Fibroblast of skin of right quadriceps (primary cell): ENCODE measurements at regions not wholly inside any gene's neighbourhood (a gene's known extent, or its start where the extent isn't known, plus 50 kb on each side); places are given as distances from the start of the nearest gene placed in this dataset.
A peak's percentile ranks its signal among the peaks of the same experiment; 100 is the strongest.
"Not testable (repeated sequence)": the region's sequence is repeated elsewhere in the genome, so short reads cannot be mapped to it uniquely, and the experiment has no call there.

Source experiments
- DNase-seq: peaks from one replicate; pipeline ENCODE4 v3.0.0-alpha.2; 2013

GRCh38 chr2:198909525-198910267 is 548.0 kb downstream of the SATB2 start:
- DNase-seq, result no peak

- DNase-seq, result no peak
Measured at GRCh38 chr2:198905881-198906612, 551.7 kb downstream of the SATB2 start.

GRCh38 chr2:198901894-198902293 is 555.8 kb downstream of the SATB2 start:
- no peak for DNase-seq

GRCh38 chr2:198900141-198900540 is 557.6 kb downstream of the SATB2 start:
- no peak for DNase-seq

GRCh38 chr2:198890490-198890889 is 567.2 kb downstream of the SATB2 start:
- DNase-seq, result no peak

- peak; percentile 19 for DNase-seq
Measured at GRCh38 chr2:198883604-198884003, 574.1 kb downstream of the SATB2 start.

GRCh38 chr2:198880986-198881385 is 576.8 kb downstream of the SATB2 start:
- peak; percentile 5 for DNase-seq

- no peak for DNase-seq
Measured at GRCh38 chr2:198880421-198880820, 577.3 kb downstream of the SATB2 start.

- DNase-seq, result peak; percentile 10
Measured at GRCh38 chr2:198874472-198874858, 583.3 kb downstream of the SATB2 start.

GRCh38 chr2:198873503-198874471 is 584.0 kb downstream of the SATB2 start:
- DNase-seq, result peak; percentile 85

GRCh38 chr2:198863655-198864054 is 594.1 kb downstream of the SATB2 start:
- DNase-seq, result peak; percentile 1

GRCh38 chr2:198861080-198861479 is 596.7 kb downstream of the SATB2 start:
- no peak for DNase-seq

GRCh38 chr2:198857246-198857645 is 600.5 kb downstream of the SATB2 start:
- no peak for DNase-seq

GRCh38 chr2:198855746-198856145 is 602.0 kb downstream of the SATB2 start:
- DNase-seq, result not testable (repeated sequence)

GRCh38 chr2:198852248-198852647 is 605.5 kb downstream of the SATB2 start:
- DNase-seq, result no peak

- DNase-seq, result no peak
Measured at GRCh38 chr2:198825534-198825933, 632.2 kb downstream of the SATB2 start.

- DNase-seq, result no peak
Measured at GRCh38 chr2:198817536-198817935, 640.2 kb downstream of the SATB2 start.

GRCh38 chr2:198815626-198816025 is 642.1 kb downstream of the SATB2 start:
- no peak for DNase-seq

- no peak for DNase-seq
Measured at GRCh38 chr2:198811198-198811597, 646.5 kb downstream of the SATB2 start.

- no peak for DNase-seq
Measured at GRCh38 chr2:198809976-198810375, 647.8 kb downstream of the SATB2 start.

- DNase-seq, result peak; percentile 70
Measured at GRCh38 chr2:198807131-198807530, 650.6 kb downstream of the SATB2 start.

- no peak for DNase-seq
Measured at GRCh38 chr2:198795419-198795818, 662.3 kb downstream of the SATB2 start.

- no peak for DNase-seq
Measured at GRCh38 chr2:198791623-198792022, 666.1 kb downstream of the SATB2 start.
